ENCODE measurements at regions not wholly inside any gene's neighbourhood (a gene's known extent, or its start where the extent isn't known, plus 50 kb on each side); places are given as distances from the start of the nearest gene placed in this dataset.

- no peak for DNase-seq (ENCODE audit: low read depth in 2 of 2)
Measured at GRCh38 chr13:74966814-74967424, 515.0 kb downstream of the TBC1D4 start.

DNA sequence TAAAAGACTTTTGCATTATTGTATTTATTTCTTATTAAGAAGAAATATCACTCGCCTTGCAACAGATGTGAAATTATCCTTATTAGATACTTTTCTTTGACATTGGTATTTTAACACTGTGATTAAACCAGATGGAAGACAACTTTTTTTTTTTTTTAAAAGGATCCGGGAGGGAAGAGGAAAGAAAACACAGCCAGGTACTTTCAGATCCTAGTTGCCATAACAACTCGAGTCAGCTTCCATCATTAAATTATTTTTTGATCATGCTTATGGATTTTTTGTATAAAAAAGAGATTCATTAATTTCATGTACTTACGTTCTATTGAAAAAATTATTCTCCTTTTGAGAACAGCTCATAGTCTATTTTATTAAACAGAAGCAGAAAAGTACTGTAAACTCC, 515.7 kb downstream of the TBC1D4 start:
- DNase-seq (ENCODE audit: low read depth in 2 of 2) = no peak

GRCh38 chr13:74945637-74946036, 536.3 kb downstream of the TBC1D4 start:
- no peak for DNase-seq (ENCODE audit: low read depth in 2 of 2)

GRCh38 chr13:74931698-74932433, 550.1 kb downstream of the TBC1D4 start:
- no peak for DNase-seq (ENCODE audit: low read depth in 2 of 2)

- no peak for DNase-seq (ENCODE audit: low read depth in 2 of 2)
Measured at GRCh38 chr13:74930402-74931165, 551.4 kb downstream of the TBC1D4 start.

DNA sequence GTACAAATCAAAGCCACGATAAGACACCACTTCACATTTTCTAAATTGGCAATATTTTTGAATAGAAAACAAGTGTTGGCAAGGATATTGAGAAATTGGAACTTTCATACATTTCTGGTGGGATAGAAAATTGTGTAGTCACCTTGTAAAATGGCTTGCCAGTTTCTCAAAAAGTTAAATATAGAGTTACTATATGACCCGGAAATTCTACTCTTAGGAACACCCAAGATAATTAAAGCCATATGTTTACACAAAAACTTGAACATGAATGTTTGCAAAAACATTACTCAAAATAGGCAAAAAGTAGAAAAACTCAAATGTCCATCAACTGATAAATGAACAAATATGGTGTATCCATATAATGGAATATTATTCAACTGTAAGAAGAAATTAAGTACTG, 552.5 kb downstream of the TBC1D4 start:
- no peak for DNase-seq (ENCODE audit: low read depth in 2 of 2)

DNA sequence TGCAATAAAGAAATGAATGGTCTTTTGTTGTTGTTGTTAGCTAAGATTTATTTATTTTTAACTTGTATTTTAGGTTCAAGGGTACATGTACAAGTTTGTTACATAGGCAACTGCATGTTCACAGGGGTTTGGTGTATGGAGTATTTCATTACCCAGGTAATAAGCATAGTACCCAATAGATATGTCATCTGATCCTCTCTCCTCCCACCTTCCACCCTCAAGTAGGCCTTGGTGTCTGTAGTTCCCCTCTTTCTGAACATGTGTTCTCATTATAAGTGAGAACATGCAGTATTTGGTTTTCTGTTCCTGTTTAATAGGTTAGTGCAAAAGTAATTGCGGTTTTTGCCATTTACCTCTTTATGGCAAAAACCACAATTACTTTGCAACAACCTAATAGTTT, 554.1 kb downstream of the TBC1D4 start:
- DNase-seq (ENCODE audit: low read depth in 2 of 2) = no peak

GRCh38 chr13:74922963-74923362, 559.0 kb downstream of the TBC1D4 start:
- DNase-seq (ENCODE audit: low read depth in 2 of 2) = no peak

DNA sequence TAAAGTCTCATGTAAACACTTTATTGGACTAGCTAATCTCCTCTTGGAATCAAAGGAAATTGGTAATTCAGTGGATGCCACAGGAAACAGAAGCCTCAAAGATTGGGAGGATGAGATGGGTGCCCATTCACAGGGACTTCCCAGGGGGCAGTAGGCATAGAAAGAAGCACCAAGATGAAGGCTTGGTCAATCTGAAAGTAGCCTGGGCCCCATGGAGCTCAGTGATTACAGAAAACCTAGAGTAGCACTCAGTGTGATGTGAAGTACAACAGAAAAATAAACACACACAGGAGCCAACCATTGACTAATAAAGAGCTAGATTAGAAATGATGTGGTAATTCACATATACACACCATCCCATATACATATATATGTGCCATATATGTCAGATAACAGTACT, 560.6 kb downstream of the TBC1D4 start:
- DNase-seq (ENCODE audit: low read depth in 2 of 2) = no peak

- no peak for DNase-seq (ENCODE audit: low read depth in 2 of 2)
Measured at GRCh38 chr13:74920920-74921319, 561.0 kb downstream of the TBC1D4 start.

DNA sequence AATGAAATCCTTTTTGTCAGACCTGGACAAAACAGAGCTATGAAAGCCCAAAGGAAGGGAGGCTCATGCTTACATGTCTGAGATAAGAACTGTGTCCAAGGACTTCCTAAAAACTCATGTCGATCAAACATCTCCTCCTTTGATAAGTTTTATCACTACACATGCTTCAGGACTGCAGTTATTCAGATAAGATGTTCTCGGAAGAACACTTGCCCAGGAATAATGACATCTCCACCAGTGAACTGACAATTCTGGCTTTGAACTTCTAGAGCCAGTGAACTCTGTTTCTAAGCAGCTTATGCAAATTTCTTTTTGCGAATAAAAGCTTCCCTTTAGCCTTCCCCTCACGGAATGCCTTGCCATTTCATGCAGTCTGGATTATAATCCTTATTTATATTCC, 561.6 kb downstream of the TBC1D4 start:
- DNase-seq (ENCODE audit: low read depth in 2 of 2) = no peak

DNA sequence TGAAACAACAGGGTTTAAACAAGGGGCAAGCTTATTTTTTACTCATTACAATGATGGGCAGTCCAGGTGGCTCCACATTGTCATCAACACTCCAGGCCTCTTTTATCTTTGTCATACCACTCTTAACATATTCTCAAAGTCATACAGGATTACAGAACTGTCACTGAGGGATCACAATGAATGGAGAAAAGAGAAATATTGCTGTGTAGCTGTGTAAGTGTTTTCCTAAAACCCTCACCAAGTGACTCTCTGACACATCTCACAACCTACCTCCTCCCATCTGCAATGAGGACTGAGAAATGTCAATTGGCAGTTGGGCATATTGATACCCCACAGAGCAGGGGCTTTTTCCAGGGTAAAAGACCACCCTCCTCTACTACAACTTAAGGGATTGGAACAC, 562.1 kb downstream of the TBC1D4 start:
- no peak for DNase-seq (ENCODE audit: low read depth in 2 of 2)

- DNase-seq (ENCODE audit: low read depth in 2 of 2) = no peak
Measured at GRCh38 chr13:74912898-74913297, 569.1 kb downstream of the TBC1D4 start.

DNA sequence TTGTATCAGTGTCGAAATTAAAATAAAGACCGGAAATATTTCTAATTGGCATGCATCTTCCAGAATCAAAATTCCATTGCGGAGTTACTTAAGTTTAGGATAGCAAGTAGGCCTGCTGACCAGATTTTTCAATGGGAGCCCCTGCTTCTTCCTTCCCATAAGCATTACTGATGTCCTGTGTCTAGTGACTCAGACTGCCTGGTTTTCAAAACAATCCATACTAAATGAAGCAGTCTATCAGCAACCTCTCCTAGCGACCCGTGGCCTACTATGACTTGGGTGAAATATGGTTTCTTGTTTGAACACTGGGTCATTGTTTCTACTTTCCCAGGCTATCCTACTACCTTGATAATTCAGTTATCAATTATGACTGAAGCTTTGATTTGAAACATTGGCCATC, 571.6 kb downstream of the TBC1D4 start:
- DNase-seq (ENCODE audit: low read depth in 2 of 2) = no peak

DNA sequence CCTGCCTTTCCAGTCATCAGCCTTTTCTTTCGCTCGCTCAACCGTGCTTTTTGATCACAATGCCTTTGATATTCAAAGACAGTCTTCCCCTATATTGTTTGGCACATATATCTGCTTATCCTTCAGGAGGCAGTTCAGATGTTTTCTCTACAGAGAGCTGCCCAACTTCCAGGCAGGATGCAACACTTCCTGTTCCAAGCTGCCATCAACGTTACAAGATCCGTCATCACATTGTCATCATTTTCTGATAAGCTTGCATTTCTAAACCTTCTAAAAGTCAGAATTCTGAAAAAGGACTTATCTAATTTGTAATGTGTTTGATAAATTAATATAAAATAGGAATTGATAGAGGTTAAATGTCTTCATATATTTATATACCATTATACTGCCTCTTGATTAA, 574.2 kb downstream of the TBC1D4 start:
- DNase-seq (ENCODE audit: low read depth in 2 of 2) = no peak

DNA sequence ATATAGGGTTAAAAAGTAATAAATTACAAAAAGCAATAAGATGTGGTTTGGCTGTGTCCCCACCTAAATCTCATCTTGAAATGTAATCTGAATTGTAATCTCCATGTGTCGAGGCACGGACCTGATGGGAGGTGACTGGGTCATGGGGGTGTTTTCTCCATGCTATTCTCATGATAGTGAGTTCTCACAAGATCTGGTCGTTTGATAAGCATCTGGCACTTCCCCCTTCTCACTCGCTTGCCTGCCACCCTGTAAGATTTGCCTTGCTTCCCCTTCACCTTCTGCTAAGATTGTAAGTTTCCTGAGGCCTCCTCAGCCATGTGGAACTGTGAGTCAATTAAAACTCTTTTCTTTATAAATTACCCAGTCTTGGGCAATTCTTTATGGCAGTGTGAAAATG, 577.4 kb downstream of the TBC1D4 start:
- no peak for DNase-seq (ENCODE audit: low read depth in 2 of 2)

- no peak for DNase-seq (ENCODE audit: low read depth in 2 of 2)
Measured at GRCh38 chr13:74895042-74895796, 586.8 kb downstream of the TBC1D4 start.

DNA sequence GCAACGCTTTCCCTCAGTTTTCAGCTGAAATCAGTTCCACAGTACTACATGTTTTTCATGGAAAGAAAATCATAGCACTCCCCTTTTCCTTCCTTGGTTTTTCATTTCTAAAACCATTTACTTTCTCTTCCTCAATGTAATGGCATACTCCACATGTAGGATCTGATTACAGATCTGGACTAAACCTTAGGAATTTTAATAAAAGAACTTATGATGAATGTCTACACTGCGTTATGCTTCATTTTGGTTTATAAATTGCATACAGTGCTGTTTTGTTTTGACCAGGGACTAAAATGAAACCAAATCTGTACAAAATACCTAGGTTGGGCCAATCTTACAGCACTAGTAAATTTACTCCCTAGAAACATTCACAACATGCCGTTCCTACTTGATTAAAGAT, 589.9 kb downstream of the TBC1D4 start:
- no peak for DNase-seq (ENCODE audit: low read depth in 2 of 2)

DNA sequence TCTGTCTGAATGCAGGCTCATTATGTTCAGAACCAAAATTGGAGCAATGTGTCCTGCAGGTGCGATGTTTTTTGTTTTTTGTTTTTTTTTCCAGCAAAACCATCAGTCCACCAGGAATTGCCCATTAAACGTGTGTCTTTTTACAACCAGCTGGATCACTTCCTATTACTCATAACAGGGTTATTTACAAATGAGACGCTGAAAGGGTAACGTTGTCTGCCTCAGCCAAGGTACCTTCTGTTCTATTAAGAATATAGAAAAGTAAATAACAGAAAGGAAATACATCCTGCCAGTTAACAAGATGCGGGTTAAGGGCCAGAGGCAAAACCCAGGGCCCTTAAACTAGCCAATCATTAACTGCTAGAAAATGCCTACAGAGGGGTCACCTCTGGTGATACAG, 590.4 kb downstream of the TBC1D4 start:
- DNase-seq (ENCODE audit: low read depth in 2 of 2) = no peak

- no peak for DNase-seq (ENCODE audit: low read depth in 2 of 2)
Measured at GRCh38 chr13:74889321-74889720, 592.6 kb downstream of the TBC1D4 start.

DNA sequence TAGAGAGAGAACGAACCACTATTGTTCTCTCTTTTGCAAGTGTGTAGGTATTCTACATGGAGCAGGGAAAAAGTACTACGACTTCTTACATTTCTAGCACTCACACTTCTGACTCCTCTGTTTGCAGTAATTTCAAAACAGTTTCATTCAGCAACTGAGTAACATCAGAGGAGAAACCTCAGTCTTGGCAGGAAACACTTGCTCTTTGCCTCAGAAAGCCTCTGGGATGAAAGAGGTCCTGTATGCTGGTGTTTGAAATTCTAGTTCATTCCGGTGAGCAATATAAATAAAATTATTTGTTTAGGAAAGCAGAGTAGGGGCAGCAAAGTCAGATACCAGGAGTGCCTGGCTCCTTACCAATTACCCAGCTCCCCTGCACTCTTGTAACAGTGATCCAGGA, 595.5 kb downstream of the TBC1D4 start:
- no peak for DNase-seq (ENCODE audit: low read depth in 2 of 2)

DNA sequence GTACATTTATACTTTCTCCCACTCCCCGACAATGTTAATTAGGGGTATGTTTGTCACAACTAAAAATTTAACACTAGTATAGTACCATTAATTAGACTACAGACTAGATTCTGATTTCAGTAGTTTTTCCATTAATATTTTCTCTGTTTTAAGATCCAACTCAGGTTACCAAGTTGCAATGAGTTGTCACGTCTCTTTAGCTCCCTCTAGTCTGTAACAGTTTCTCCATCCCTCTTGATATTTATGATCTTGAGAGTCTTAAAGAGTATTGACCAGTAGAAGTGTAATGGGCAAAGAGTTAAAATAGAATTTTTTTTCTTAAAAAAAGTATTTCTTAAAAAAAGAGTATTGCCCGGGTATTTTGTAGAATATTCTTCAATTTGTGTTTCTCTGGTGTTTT, 598.1 kb downstream of the TBC1D4 start:
- no peak for DNase-seq (ENCODE audit: low read depth in 2 of 2)

All from stimulated activated CD4-positive, alpha-beta T cell treated with anti-CD3 and anti-CD28 coated beads, Interleukin-1b, Interleukin-23, amount 100 ng/mL, for 4 hours (primary cell).